ENCODE measurements at regions not wholly inside any gene's neighbourhood (a gene's known extent, or its start where the extent isn't known, plus 50 kb on each side); places are given as distances from the start of the nearest gene placed in this dataset.

DNA sequence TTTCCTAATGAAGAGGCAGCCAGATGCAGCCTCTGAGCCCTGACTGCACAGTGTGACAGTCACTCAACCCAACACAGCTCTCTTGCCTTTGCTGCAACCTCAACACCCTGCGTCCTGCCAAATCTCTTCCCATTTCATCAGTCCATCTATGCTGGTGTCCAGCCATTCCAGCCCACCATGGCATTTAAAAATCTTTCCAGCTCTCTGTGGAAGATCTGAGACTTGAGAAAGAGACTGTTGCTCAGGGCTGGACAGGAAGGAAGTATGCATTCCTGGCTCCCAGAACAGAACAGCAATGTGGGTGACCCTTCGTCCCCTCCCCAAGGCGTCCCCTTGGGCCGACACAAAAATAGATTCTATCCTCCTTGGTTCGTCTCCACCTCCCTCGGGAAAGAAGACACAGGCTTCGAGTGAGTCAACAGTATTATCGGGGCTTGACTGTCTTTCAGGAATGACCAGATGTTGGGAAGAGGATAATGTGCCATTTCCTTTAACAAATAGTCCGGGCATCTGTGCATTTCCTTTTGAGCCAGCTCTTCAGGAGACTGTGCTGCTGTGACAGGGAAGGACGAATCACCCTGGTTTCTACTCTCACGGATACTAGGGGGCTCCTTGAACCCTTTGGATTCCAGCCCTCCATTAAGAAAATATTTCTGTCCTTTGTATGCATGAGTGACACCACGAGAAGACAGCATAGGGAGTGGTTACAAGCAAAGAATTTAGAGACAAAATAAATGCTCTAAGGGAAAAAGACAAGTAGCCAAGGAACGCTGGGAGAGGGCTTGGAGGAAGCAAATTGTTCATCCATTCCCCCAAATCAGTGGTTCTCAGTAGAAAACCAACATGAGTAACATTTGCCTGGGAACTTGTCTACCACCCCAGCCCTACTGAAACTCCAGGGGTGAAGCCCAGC, 111.4 kb upstream of the CDC42BPA start:
- TF ChIP-seq, protein P1, sequence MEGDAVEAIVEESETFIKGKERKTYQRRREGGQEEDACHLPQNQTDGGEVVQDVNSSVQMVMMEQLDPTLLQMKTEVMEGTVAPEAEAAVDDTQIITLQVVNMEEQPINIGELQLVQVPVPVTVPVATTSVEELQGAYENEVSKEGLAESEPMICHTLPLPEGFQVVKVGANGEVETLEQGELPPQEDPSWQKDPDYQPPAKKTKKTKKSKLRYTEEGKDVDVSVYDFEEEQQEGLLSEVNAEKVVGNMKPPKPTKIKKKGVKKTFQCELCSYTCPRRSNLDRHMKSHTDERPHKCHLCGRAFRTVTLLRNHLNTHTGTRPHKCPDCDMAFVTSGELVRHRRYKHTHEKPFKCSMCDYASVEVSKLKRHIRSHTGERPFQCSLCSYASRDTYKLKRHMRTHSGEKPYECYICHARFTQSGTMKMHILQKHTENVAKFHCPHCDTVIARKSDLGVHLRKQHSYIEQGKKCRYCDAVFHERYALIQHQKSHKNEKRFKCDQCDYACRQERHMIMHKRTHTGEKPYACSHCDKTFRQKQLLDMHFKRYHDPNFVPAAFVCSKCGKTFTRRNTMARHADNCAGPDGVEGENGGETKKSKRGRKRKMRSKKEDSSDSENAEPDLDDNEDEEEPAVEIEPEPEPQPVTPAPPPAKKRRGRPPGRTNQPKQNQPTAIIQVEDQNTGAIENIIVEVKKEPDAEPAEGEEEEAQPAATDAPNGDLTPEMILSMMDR (IDR thresholded peaks at IDR 0.05) = no peak
- no peak for TF ChIP-seq POLR2A (IDR thresholded peaks at IDR 0.05)

Measured in body of pancreas (tissue), 4 donors.